AG04450 (cell line): ENCODE measurements at regions not wholly inside any gene's neighbourhood (a gene's known extent, or its start where the extent isn't known, plus 50 kb on each side); places are given as distances from the start of the nearest gene placed in this dataset.

ENCODE experiments used
- CTCF ChIA-PET: fragments of 300-600, 350-600 bp; formaldehyde crosslinking; extraction: SDS; loops from one replicate; lab custom pipeline; 2022; ENCODE audit warnings: antibody characterized with exemption, inconsistent platforms; lab: Charles Lee
- POLR2A ChIA-PET: fragments of 350-600 bp; formaldehyde crosslinking; extraction: SDS; loops from one replicate; lab custom pipeline; 2021; ENCODE audit warnings: antibody characterized with exemption, inconsistent platforms; lab: Yijun Ruan, JAX
- DNase-seq: peaks from one replicate; pipeline ENCODE4 v3.0.0-alpha.2; 2011; ENCODE audit warnings: low read depth, low spot score
- H3K27ac ChIP-seq: one replicate; pipeline ENCODE4 v1.5.1; 2012; ENCODE audit warnings: low read depth, low read length, control low read depth
- H3K27me3 ChIP-seq: one replicate; pipeline ENCODE4 v1.6.0; 2012; ENCODE audit warnings: low read length; ENCODE audit not compliant: control insufficient read depth, insufficient read depth
- H3K4me3 ChIP-seq: 2 replicates; pipeline ENCODE4 v1.5.1; 2011; ENCODE audit warnings: mild to moderate bottlenecking, low read depth, low read length, control low read depth
- H3K9me3 ChIP-seq: 2 replicates; pipeline ENCODE4 v1.5.1; 2012; ENCODE audit warnings: low read length; ENCODE audit not compliant: control insufficient read depth, insufficient read depth
- TF ChIP-seq, protein P1 (sequence below): IDR thresholded peaks from 2 replicates; pipeline ENCODE4 v1.5.1; 2011; ENCODE audit warnings: low read depth, low read length, control low read depth, inconsistent platforms

DNA sequence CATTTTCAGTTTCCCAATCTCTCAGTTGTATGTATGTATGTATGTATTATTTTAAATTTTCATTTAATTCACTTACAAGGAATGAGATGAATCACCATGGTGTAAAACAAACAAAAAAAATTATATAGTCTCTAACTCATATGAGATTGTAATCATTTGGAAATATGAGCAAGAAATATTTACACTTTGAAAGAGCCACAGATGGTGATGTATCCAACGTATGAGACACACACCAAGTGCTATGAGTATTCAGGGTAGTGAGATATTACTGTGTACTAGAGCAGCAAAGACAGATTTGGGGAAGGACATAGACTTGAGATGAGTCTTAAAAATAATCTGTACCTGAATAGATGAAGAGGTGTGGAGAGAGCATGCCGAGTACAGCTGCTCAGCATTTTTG, 1154.4 kb downstream of the RAPGEF2 start:
- ChIA-PET POLR2A (no interaction called here), CTCF (no interaction called here)
- peaks cover 4% of the 10 kb centered on the region; the same call in 1 of the 2 replicates for H3K9me3 ChIP-seq
- H3K27ac ChIP-seq = no peak overlapping the region
- no peaks in the 10 kb centered on the region for H3K27me3 ChIP-seq
- TF ChIP-seq, protein P1, sequence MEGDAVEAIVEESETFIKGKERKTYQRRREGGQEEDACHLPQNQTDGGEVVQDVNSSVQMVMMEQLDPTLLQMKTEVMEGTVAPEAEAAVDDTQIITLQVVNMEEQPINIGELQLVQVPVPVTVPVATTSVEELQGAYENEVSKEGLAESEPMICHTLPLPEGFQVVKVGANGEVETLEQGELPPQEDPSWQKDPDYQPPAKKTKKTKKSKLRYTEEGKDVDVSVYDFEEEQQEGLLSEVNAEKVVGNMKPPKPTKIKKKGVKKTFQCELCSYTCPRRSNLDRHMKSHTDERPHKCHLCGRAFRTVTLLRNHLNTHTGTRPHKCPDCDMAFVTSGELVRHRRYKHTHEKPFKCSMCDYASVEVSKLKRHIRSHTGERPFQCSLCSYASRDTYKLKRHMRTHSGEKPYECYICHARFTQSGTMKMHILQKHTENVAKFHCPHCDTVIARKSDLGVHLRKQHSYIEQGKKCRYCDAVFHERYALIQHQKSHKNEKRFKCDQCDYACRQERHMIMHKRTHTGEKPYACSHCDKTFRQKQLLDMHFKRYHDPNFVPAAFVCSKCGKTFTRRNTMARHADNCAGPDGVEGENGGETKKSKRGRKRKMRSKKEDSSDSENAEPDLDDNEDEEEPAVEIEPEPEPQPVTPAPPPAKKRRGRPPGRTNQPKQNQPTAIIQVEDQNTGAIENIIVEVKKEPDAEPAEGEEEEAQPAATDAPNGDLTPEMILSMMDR = no peak
- H3K4me3 ChIP-seq = no peak overlapping the region
- DNase-seq = no peak

DNA sequence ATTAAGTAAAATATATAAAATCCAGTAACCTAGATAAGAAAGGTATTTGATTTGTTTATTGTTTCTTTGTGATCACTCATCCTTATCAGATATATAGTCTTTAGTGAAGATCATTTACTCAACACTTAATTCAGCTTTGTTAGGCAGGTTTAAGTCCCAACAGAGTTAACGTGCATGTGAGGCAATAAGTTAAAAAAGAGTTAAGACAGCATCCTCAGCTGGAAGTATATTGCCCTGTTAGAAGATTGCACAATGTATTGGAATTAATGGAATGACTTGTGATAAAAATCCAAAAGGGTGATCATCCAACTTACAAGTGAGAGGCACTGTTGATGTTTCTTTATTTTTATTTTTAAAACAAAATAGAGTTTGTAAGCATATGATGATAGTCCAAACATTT, 1162.1 kb downstream of the RAPGEF2 start:
- ChIA-PET POLR2A (no interaction called here), CTCF (no interaction called here)
- TF ChIP-seq, protein P1 = no peak
- H3K9me3 ChIP-seq = no peaks in the 10 kb centered on the region
- no peak overlapping the region for H3K4me3 ChIP-seq
- DNase-seq = no peak
- no peak overlapping the region for H3K27ac ChIP-seq
- no peaks in the 10 kb centered on the region for H3K27me3 ChIP-seq

DNA sequence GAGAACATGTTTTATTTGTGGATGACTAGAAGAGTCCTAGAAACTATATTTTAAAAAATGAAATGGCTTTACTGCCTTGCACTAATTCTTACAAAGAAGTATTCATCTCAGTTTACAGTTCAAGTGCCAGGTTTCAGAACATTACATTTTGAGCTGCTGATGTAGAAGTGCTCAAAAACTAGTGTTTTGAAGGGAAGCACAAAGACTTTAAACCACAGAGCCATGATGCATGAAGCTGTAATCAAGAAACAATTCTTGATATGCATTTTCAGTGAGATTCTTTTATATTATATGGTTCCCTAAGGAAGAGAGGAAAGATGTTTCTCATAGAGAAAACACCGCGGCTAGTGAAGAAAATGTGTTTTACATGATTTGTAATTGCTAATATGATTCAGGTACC, 1163.0 kb downstream of the RAPGEF2 start:
- TF ChIP-seq, protein P1 = no peak
- Histone ChIP-seq H3K9me3 (peaks cover 3% of the 10 kb centered on the region; the same call in 1 of the 2 replicates), H3K27ac (no peak overlapping the region), H3K27me3 (no peaks in the 10 kb centered on the region), H3K4me3 (no peak overlapping the region)
- POLR2A ChIA-PET = no interaction called here
- no peak for DNase-seq
- CTCF ChIA-PET = no interaction called here

DNA sequence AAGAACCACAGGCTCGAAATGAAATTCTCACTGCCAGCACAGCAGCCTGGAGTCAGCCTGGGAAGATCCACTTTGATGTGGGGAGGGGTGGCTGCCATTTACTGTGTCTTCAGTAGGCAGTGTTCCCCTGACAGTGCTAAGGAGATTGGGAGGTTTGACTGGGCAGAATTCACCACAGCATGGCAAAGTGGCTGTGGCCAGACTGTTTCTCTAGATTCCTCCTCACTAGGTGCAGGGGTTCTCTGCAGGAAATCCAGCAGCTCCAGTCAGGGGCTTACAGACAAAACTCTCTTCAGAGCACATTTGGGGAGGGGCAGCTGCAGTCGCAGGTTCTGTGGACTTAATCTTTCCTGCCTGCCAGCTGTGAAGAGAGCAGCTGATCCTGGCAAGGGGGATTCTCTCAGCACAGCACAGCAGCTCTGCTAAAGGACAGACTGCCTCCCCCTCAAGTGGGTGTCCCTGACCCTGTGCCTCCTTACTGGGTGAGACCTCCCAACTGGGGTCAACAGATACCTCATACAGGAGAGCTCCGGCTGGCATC, 1174.0 kb downstream of the RAPGEF2 start:
- no peak overlapping the region for H3K4me3 ChIP-seq
- DNase-seq = no peak
- ChIA-PET POLR2A (no interaction called here), CTCF (no interaction called here)
- H3K9me3 ChIP-seq = peaks cover 30% of the 10 kb centered on the region
- no peak overlapping the region for H3K27ac ChIP-seq
- no peaks in the 10 kb centered on the region for H3K27me3 ChIP-seq
- TF ChIP-seq, protein P1 = no peak

DNA sequence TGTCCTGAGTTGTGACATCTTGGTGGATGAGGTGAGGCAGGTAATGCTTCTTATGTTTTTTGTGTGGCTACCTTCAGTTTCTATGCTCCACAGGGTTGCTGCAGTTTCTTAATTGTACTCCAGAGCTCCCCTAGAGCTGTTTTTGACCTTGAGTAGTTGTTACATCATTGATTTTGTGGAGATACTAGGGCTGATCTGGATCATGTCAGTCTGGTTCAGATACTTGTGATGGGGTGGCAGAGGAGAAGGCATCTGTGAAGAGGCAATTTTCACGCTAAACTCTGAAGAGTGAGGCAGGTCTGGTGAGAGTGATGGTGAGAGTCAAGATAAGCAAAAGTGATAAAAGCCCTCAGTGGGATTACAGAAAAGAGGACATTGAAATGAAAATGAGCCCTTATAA, 1180.2 kb downstream of the RAPGEF2 start:
- H3K4me3 ChIP-seq = no peak overlapping the region
- no peaks in the 10 kb centered on the region; the same call in 1 of the 2 replicates for H3K9me3 ChIP-seq
- DNase-seq = no peak
- no peaks in the 10 kb centered on the region for H3K27me3 ChIP-seq
- TF ChIP-seq, protein P1 = no peak
- H3K27ac ChIP-seq = no peak overlapping the region
- CTCF ChIA-PET = no interaction called here
- POLR2A ChIA-PET = no interaction called here
